AG04449 (cell line): ENCODE measurements at regions not wholly inside any gene's neighbourhood (a gene's known extent, or its start where the extent isn't known, plus 50 kb on each side); places are given as distances from the start of the nearest gene placed in this dataset.
"Not testable (repeated sequence)": the region's sequence is repeated elsewhere in the genome, so short reads cannot be mapped to it uniquely, and the experiment has no call there.

Experiments
- CTCF ChIA-PET: fragments of 350-600 bp; formaldehyde crosslinking; extraction: SDS; loops from one replicate; lab custom pipeline; 2021; ENCODE audit warnings: antibody characterized with exemption; lab: Yijun Ruan, JAX
- POLR2A ChIA-PET: fragments of 400-600, 350-600 bp; formaldehyde crosslinking; extraction: SDS; loops from one replicate; lab custom pipeline; 2020; ENCODE audit warnings: antibody characterized with exemption, inconsistent platforms; lab: Yijun Ruan, JAX
- DNase-seq: peaks from one replicate; pipeline ENCODE4 v3.0.0-alpha.2; 2010; ENCODE audit warnings: low read depth, low spot score
- H3K4me3 ChIP-seq: 2 replicates; pipeline ENCODE4 v1.5.1; 2011; ENCODE audit warnings: low read depth, mild to moderate bottlenecking, control low read depth, low read length
- CTCF ChIP-seq: IDR thresholded peaks from one replicate; pipeline ENCODE4 v1.5.1; 2011; ENCODE audit warnings: mild to moderate bottlenecking, moderate library complexity, low read length, control low read depth, inconsistent platforms; ENCODE audit not compliant: insufficient read depth; ENCODE audit errors: missing control alignments

GRCh38 chr2:122078451-122078850, 323.0 kb downstream of the TSN start:
- TF ChIP-seq CTCF, result no peak
- no peak for DNase-seq
- H3K4me3 ChIP-seq, result no peak overlapping the region
- CTCF ChIA-PET, result no interaction called here
- POLR2A ChIA-PET, result no interaction called here

GRCh38 chr2:122079844-122080243, 324.4 kb downstream of the TSN start:
- TF ChIP-seq CTCF, result no peak
- CTCF ChIA-PET, result no interaction called here
- POLR2A ChIA-PET, result no interaction called here

GRCh38 chr2:122080316-122080715, 324.9 kb downstream of the TSN start:
- no peak for TF ChIP-seq CTCF
- ChIA-PET CTCF (no interaction called here), POLR2A (no interaction called here)
- no peak overlapping the region for H3K4me3 ChIP-seq
- no peak for DNase-seq

More at GRCh38 chr2:122079844-122080243, 324.4 kb downstream of the TSN start:
- no peak overlapping the region for H3K4me3 ChIP-seq
- no peak for DNase-seq

GRCh38 chr2:122080871-122081270, 325.4 kb downstream of the TSN start:
- ChIA-PET POLR2A (no interaction called here), CTCF (no interaction called here)
- no peak overlapping the region for H3K4me3 ChIP-seq
- no peak for TF ChIP-seq CTCF
- no peak for DNase-seq

GRCh38 chr2:122081751-122082150, 326.3 kb downstream of the TSN start:
- CTCF ChIA-PET, result no interaction called here
- POLR2A ChIA-PET, result no interaction called here
- no peak for DNase-seq
- TF ChIP-seq CTCF, result no peak
- no peak overlapping the region for H3K4me3 ChIP-seq

- no peak for TF ChIP-seq CTCF
- H3K4me3 ChIP-seq, result no peak overlapping the region
- ChIA-PET CTCF (no interaction called here), POLR2A (no interaction called here)
- no peak for DNase-seq
Measured at GRCh38 chr2:122083256-122084048, 328.0 kb downstream of the TSN start.

- POLR2A ChIA-PET, DNase-seq, H3K4me3 ChIP-seq, CTCF ChIA-PET: not testable (repeated sequence)
Measured at GRCh38 chr2:122085672-122086071, 330.2 kb downstream of the TSN start.
